ENCODE measurements at regions not wholly inside any gene's neighbourhood (a gene's known extent, or its start where the extent isn't known, plus 50 kb on each side); places are given as distances from the start of the nearest gene placed in this dataset.

- no peak overlapping the region for H2AFZ ChIP-seq (ENCODE audit: low read length)
- TF ChIP-seq CTCF (IDR thresholded peaks at IDR 0.05; ENCODE audit: low read length) (no peak), EZH2 (optimal IDR thresholded peaks at IDR 0.05; ENCODE audit: low read depth, low read length) (no peak), EZH2phosphoT487 (IDR thresholded peaks at IDR 0.05; ENCODE audit: low read length) (no peak)
Measured at GRCh38 chr1:218813237-218813636, 360.4 kb upstream of the LYPLAL1 start.

GRCh38 chr1:218815076-218815475 lies 358.6 kb upstream of the LYPLAL1 start:
- H4K20me1 ChIP-seq (ENCODE audit: insufficient read depth, low read length): no peaks in the 10 kb centered on the region

More at GRCh38 chr1:218813237-218813636, 360.4 kb upstream of the LYPLAL1 start:
- no peak for DNase-seq
- Histone ChIP-seq H3K27me3 (replicated peaks; ENCODE audit: insufficient read depth, low read length) (no peaks in the 10 kb centered on the region), H3K4me2 (ENCODE audit: low read depth, low read length) (no peak overlapping the region), H3K36me3 (replicated peaks; ENCODE audit: insufficient read depth, low read length) (no peaks in the 10 kb centered on the region), H3K9me3 (replicated peaks; ENCODE audit: insufficient read depth, low read length) (no peaks in the 10 kb centered on the region), H3K4me1 (ENCODE audit: low read length) (no peaks in the 10 kb centered on the region), H3K9ac (ENCODE audit: low read length) (no peak overlapping the region), H4K20me1 (ENCODE audit: insufficient read depth, low read length) (no peaks in the 10 kb centered on the region), H3K9me2 (replicated peaks; ENCODE audit: insufficient read depth, low read length) (no peaks in the 10 kb centered on the region), H3K4me3 (ENCODE audit: low read length) (no peak overlapping the region), H3K27ac (ENCODE audit: low read length) (no peak overlapping the region), H3F3A (ENCODE audit: insufficient read depth, low read length) (no peaks in the 10 kb centered on the region), H3K79me2 (ENCODE audit: low read length) (no peaks in the 10 kb centered on the region)

GRCh38 chr1:218817071-218817470 lies 356.6 kb upstream of the LYPLAL1 start:
- no peak for DNase-seq
- no peak overlapping the region for H3K9ac ChIP-seq (ENCODE audit: low read length)
- H3K4me2 ChIP-seq (ENCODE audit: low read depth, low read length): no peak overlapping the region
- no peaks in the 10 kb centered on the region for H3K9me3 ChIP-seq (replicated peaks; ENCODE audit: insufficient read depth, low read length)
- no peak overlapping the region for H2AFZ ChIP-seq (ENCODE audit: low read length)
- no peaks in the 10 kb centered on the region for H3K79me2 ChIP-seq (ENCODE audit: low read length)
- TF ChIP-seq EZH2phosphoT487 (IDR thresholded peaks at IDR 0.05; ENCODE audit: low read length) (no peak), CTCF (IDR thresholded peaks at IDR 0.05; ENCODE audit: low read length) (no peak), EZH2 (optimal IDR thresholded peaks at IDR 0.05; ENCODE audit: low read depth, low read length) (no peak)
- no peak overlapping the region for H3K4me3 ChIP-seq (ENCODE audit: low read length)
- H3K27me3 ChIP-seq (replicated peaks; ENCODE audit: insufficient read depth, low read length): no peaks in the 10 kb centered on the region
- H3K36me3 ChIP-seq (replicated peaks; ENCODE audit: insufficient read depth, low read length): no peaks in the 10 kb centered on the region
- no peaks in the 10 kb centered on the region for H4K20me1 ChIP-seq (ENCODE audit: insufficient read depth, low read length)
- no peaks in the 10 kb centered on the region for H3K4me1 ChIP-seq (ENCODE audit: low read length)
- H3K27ac ChIP-seq (ENCODE audit: low read length): no peak overlapping the region
- no peaks in the 10 kb centered on the region for H3F3A ChIP-seq (ENCODE audit: insufficient read depth, low read length)
- H3K9me2 ChIP-seq (replicated peaks; ENCODE audit: insufficient read depth, low read length): no peaks in the 10 kb centered on the region

More at GRCh38 chr1:218815076-218815475, 358.6 kb upstream of the LYPLAL1 start:
- no peak for DNase-seq
- Histone ChIP-seq H3K9ac (ENCODE audit: low read length) (no peak overlapping the region), H2AFZ (ENCODE audit: low read length) (no peak overlapping the region), H3K9me3 (replicated peaks; ENCODE audit: insufficient read depth, low read length) (no peaks in the 10 kb centered on the region), H3K27me3 (replicated peaks; ENCODE audit: insufficient read depth, low read length) (no peaks in the 10 kb centered on the region), H3K4me3 (ENCODE audit: low read length) (no peak overlapping the region), H3K4me1 (ENCODE audit: low read length) (no peaks in the 10 kb centered on the region), H3K27ac (ENCODE audit: low read length) (no peak overlapping the region), H3F3A (ENCODE audit: insufficient read depth, low read length) (no peaks in the 10 kb centered on the region), H3K4me2 (ENCODE audit: low read depth, low read length) (no peak overlapping the region), H3K36me3 (replicated peaks; ENCODE audit: insufficient read depth, low read length) (no peaks in the 10 kb centered on the region), H3K79me2 (ENCODE audit: low read length) (no peaks in the 10 kb centered on the region), H3K9me2 (replicated peaks; ENCODE audit: insufficient read depth, low read length) (no peaks in the 10 kb centered on the region)
- no peak for TF ChIP-seq EZH2phosphoT487 (IDR thresholded peaks at IDR 0.05; ENCODE audit: low read length)
- no peak for TF ChIP-seq CTCF (IDR thresholded peaks at IDR 0.05; ENCODE audit: low read length)

Measured in MM.1S (cell line).